ENCODE measurements at regions not wholly inside any gene's neighbourhood (a gene's known extent, or its start where the extent isn't known, plus 50 kb on each side); places are given as distances from the start of the nearest gene placed in this dataset.

DNA sequence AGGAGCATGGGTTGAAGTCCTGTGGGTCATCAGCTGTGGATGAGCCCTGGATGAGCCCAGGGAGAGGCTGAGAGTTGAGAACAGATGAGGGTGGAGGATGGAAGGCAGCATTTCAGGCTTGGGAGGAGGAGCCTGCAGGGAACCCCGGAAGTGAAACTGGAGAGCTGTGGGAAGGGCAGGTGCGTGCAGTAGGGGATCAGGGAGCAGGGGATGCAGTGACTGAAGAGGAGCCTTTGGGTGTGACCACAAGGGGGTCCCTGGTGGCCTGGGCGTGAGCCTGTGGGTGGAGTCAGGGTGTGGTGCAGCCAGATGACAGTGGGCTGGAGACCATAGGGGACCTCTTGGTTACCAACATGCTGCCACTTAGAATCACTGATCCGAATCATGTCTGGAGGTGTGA lies 115.5 kb downstream of the PAPOLA start:
- Histone ChIP-seq H3K4me1 (replicated peaks) (no peaks in the 10 kb centered on the region), H3K36me3 (no peaks in the 10 kb centered on the region), H3K27ac (no peak overlapping the region), H3K4me3 (no peak overlapping the region), H3K9me3 (replicated peaks) (no peaks in the 10 kb centered on the region), H3K27me3 (replicated peaks) (peaks cover 7% of the 10 kb centered on the region; the same call in 1 of the 2 replicates)
- DNase-seq (ENCODE audit: low read depth in 1 of 2, low spot score in 2 of 2), result no peak

GRCh38 chr14:96622926-96623325 lies 120.7 kb downstream of the PAPOLA start:
- H3K4me1 ChIP-seq (replicated peaks), result no peaks in the 10 kb centered on the region
- H3K27me3 ChIP-seq (replicated peaks), result peaks cover 18% of the 10 kb centered on the region
- no peaks in the 10 kb centered on the region for H3K36me3 ChIP-seq
- H3K27ac ChIP-seq, result no peak overlapping the region
- peak in 1 of 2 experiments; percentile 17 for DNase-seq (ENCODE audit: low read depth in 1 of 2, low spot score in 2 of 2)
- no peaks in the 10 kb centered on the region for H3K9me3 ChIP-seq (replicated peaks)
- no peak overlapping the region for H3K4me3 ChIP-seq

- no peaks in the 10 kb centered on the region for H3K9me3 ChIP-seq (replicated peaks)
- H3K36me3 ChIP-seq, result no peaks in the 10 kb centered on the region
- no peak overlapping the region for H3K27ac ChIP-seq
- H3K4me3 ChIP-seq, result no peak overlapping the region
- no peaks in the 10 kb centered on the region for H3K4me1 ChIP-seq (replicated peaks)
- DNase-seq (ENCODE audit: low read depth in 1 of 2, low spot score in 2 of 2), result peak in 1 of 2 experiments; percentile 39
- H3K27me3 ChIP-seq (replicated peaks), result peaks cover 18% of the 10 kb centered on the region
These were observed 121.7 kb downstream of the PAPOLA start for GRCh38 chr14:96623676-96624484.

DNA sequence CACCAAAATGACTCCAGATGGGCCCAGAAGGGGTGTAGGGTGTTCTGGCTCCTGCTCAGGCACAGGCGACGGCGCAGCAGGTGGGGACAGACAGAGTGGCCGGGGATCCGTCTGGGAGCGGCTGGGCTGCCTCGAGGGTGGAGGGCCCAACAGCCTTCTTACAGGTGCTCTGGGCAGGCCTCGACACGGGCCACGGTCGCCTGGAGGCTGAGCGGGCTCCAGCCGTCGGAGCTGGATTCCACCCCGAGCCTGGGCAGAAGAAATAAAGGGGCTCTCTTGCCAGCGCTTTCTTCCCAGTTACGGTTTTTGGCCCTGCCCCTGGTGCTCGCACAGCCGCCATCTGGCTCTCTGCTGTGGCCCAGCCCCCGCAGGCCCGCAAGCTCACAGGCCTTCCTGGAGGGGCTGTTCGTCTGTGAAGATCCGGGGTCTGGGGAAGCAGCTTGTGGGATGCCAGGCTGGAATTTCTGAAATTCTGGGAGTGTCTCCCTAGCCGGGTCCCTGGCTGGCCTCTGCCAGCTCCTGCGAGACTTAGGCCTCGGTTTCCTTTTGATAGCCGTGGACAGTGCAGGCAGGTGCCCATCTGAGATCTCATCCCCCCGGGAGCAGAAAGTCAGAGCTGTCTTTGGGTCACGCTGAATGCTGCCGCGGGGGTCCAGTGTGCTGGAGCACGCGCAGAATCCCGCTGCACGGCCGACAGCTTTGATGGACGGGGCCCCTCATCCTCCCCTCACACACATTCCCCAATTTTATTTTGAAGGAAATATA lies 122.7 kb downstream of the PAPOLA start:
- DNase-seq (ENCODE audit: low read depth in 1 of 2, low spot score in 2 of 2), result peak in 1 of 2 experiments; percentile 27
- no peaks in the 10 kb centered on the region for H3K4me1 ChIP-seq (replicated peaks)
- peaks cover 18% of the 10 kb centered on the region for H3K27me3 ChIP-seq (replicated peaks)

DNA sequence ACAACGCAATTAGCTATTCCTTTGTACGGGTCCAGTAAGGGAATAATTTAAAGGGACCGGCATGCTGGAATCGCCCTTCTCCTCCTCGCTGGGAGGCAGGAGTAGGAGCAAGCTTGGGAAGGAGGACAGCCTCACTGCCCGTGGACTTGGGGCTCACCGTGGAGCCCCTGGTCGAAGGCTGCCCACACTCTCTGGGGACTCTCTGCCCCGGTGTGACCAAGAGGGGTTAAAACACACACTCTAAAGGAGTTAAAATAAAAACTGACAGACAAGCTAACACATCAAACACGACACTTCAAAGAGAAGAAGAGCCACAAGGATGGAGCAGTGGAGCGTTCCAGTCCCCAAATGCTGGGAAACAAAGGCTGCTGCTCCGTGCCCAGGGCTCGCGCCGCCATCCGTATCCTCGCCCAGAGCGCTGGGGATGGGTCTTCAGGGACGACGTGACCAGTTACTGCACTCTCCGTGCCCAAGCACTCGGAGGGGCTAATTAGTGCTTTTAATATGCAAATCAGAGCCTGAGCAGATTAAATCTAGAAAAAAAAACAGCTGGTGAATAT lies 123.3 kb downstream of the PAPOLA start:
- H3K27me3 ChIP-seq (replicated peaks), result peaks cover 14% of the 10 kb centered on the region
- peak in 1 of 2 experiments; percentile 35 for DNase-seq (ENCODE audit: low read depth in 1 of 2, low spot score in 2 of 2)
- H3K27ac ChIP-seq, result no peak overlapping the region
- H3K36me3 ChIP-seq, result no peaks in the 10 kb centered on the region
- H3K4me3 ChIP-seq, result no peak overlapping the region
- no peaks in the 10 kb centered on the region for H3K9me3 ChIP-seq (replicated peaks)
- no peaks in the 10 kb centered on the region for H3K4me1 ChIP-seq (replicated peaks)

More for the DNA sequence above, 122.7 kb downstream of the PAPOLA start:
- Histone ChIP-seq H3K9me3 (replicated peaks) (no peaks in the 10 kb centered on the region), H3K27ac (no peak overlapping the region), H3K4me3 (no peak overlapping the region), H3K36me3 (no peaks in the 10 kb centered on the region)

DNA sequence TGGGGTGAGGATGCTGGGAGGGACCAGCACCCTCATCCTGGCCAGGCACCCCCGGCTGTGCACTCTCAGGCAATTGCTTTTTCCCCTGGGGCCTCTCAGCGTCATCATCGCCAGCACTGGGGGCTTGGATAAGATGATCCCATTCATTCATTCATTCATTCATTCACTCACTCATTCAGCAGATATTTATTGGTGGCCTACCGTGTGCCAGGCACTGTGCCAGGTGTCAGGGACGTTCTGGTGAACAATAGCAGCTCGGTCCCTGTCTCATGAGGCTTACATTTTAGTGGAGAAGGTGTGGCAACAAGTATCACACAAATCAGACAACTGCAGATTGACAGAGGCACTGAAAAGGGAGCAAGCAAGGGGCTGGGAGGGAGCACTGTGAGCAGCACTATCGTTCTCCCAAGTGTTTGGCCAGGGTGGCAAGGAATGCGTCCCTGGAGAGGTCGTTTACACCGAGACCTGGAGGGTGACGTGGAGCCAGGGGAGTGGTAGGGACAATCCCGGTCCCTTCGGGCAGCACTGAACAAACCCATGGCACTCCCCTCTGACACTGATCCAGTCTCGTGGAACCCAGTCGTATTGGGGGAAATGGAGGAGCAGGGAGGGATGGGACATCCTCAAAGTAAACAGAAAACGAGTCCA lies 124.1 kb downstream of the PAPOLA start:
- H3K4me3 ChIP-seq, result no peak overlapping the region
- no peak overlapping the region for H3K27ac ChIP-seq
- DNase-seq (ENCODE audit: low read depth in 1 of 2, low spot score in 2 of 2), result peak in 1 of 2 experiments; percentile 27
- H3K36me3 ChIP-seq, result no peaks in the 10 kb centered on the region
- H3K9me3 ChIP-seq (replicated peaks), result no peaks in the 10 kb centered on the region
- H3K4me1 ChIP-seq (replicated peaks), result no peaks in the 10 kb centered on the region
- H3K27me3 ChIP-seq (replicated peaks), result peaks cover 11% of the 10 kb centered on the region

DNA sequence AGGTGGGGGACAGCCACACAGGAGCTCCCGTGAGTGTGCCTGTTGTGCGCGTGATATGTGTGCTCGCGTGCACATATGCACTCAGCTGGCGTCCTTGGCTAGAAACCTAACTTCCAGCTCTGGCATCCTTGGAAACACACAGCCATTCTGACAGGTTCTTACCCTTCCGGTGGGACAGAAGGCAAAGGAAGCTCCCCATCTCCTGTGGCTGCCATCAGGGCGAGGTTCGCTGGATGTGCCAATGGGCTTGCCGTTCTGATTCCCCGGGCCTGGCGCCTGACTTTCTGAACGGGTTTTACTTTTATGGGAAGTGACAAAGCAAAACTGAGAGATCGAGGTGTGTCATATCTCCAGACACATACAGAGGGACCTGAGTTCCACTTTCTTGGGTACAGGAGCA lies 124.7 kb downstream of the PAPOLA start:
- Histone ChIP-seq H3K9me3 (replicated peaks) (no peaks in the 10 kb centered on the region), H3K4me3 (no peak overlapping the region), H3K27me3 (replicated peaks) (peaks cover 11% of the 10 kb centered on the region), H3K27ac (no peak overlapping the region), H3K4me1 (replicated peaks) (no peaks in the 10 kb centered on the region), H3K36me3 (no peaks in the 10 kb centered on the region)
- DNase-seq (ENCODE audit: low read depth in 1 of 2, low spot score in 2 of 2), result peak in 1 of 2 experiments; percentile 16

DNA sequence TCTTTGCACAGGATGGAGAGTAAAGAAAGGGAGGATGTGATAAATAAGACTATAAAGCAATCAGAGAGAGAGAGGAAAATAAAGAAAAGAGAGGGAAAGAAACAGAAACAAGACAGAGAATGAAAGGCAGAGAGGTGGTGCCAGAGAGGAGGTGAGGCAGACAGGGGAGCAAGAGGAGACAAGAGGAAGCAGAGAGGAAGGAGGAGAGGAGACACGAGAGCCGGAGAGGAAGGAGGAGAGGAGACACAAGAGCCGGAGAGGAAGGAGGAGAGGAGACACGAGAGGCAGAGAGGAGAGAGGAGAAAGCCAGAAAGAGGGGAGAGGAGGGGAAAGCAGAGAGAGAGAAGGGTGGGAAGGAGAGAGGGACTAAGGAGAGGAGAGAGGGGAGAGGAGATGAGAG lies 125.2 kb downstream of the PAPOLA start:
- H3K9me3 ChIP-seq (replicated peaks), result no peaks in the 10 kb centered on the region
- H3K27me3 ChIP-seq (replicated peaks), result peaks cover 11% of the 10 kb centered on the region
- no peak overlapping the region for H3K27ac ChIP-seq
- H3K4me3 ChIP-seq, result no peak overlapping the region
- no peaks in the 10 kb centered on the region for H3K4me1 ChIP-seq (replicated peaks)
- no peak for DNase-seq (ENCODE audit: low read depth in 1 of 2, low spot score in 2 of 2)
- no peaks in the 10 kb centered on the region for H3K36me3 ChIP-seq

DNA sequence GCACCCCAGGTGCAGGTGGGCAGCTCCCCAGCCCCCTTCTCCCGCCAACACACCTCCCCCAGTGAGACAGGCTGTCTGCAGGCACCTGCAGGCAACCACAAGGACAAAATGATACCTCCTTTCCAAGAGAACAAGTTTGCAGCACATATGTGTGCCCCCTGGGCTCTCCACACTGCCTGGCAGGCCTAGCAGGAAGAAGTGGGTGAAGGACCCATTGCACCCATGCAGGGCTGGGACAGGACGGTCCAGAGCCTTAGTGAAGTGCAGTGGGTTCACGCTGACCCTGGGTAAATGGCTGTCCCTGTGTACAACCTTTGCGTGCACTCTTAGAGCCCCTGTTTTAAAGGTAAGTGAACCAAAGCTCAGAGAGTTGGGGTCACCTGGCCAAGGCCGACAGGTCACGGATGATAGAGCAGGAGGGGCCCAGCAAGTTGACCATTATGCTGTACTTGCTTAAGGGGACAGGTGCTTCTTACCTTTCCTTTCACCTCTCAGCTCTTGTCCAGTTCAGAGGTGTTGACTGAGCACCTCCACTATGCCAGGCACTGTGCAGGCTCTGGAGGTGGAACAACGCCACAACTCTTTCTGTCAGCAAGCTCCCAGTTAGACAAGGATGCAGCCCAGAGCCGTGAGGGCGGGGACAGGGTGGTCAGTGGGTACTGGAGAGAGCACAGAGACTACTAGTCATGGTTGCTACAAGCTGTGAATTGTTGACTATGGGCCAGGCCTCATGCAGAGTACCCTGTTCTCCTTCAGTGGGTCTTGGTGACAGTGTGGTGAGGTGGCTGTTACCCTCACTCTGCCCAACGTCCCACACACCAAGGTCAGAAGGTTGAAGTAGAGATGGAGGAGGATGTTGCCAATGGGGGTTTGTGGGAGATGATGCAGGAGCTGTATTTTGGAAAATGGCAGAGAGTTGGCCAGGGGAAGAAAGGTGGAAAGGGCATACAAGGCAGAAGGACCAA lies 125.9 kb downstream of the PAPOLA start:
- Histone ChIP-seq H3K27me3 (replicated peaks) (peaks cover 11% of the 10 kb centered on the region), H3K9me3 (replicated peaks) (no peaks in the 10 kb centered on the region), H3K36me3 (no peaks in the 10 kb centered on the region), H3K4me3 (no peak overlapping the region), H3K27ac (no peak overlapping the region), H3K4me1 (replicated peaks) (no peaks in the 10 kb centered on the region)
- peak in 1 of 2 experiments; percentile 19 for DNase-seq (ENCODE audit: low read depth in 1 of 2, low spot score in 2 of 2)

DNA sequence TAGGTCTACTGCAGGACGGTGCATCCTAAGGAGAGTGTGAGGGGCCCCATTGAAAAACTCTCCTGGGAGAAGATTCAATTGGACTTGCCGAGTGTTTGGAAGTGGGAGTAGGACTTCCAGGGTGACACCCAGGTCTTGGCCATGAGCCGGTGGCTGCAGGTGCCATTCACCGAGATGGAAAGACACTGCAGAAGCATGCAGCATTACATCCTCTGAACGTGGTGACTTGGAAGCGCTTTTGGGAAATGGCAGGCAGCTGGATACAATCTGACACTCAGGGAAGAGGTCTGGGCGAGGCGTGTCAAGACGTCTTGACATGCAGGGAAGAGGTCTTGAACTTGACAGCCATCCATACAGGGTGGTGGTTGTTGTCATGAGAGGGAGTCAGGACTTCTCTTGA lies 126.9 kb downstream of the PAPOLA start:
- Histone ChIP-seq H3K4me3 (no peak overlapping the region), H3K36me3 (no peaks in the 10 kb centered on the region), H3K9me3 (replicated peaks) (no peaks in the 10 kb centered on the region), H3K27ac (no peak overlapping the region), H3K27me3 (replicated peaks) (peaks cover 7% of the 10 kb centered on the region), H3K4me1 (replicated peaks) (no peaks in the 10 kb centered on the region)
- DNase-seq (ENCODE audit: low read depth in 1 of 2, low spot score in 2 of 2), result peak in 1 of 2 experiments; percentile 13

GRCh38 chr14:96629558-96630222 lies 127.5 kb downstream of the PAPOLA start:
- no peak overlapping the region for H3K27ac ChIP-seq
- peaks cover 5% of the 10 kb centered on the region for H3K27me3 ChIP-seq (replicated peaks)

DNA sequence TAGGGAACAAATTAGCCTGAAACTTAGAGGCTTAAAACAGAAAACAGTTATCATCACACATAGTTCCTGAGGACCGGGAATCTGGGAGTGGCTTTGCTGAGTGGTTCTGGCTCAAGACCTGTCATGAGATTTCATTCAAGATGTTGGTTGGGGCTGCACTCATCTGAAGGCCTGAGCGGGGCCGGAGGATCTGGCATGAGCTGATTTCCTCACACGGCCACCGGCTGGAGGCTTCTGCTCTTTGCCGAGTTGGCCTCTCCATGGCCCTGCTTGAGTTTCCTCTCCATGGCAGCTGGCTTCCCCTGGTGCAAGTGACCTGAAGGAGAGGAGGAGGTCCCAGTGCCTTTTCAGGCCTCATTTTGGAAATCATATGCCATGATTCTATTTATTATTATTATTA lies 128.1 kb downstream of the PAPOLA start:
- no peak overlapping the region for H3K4me3 ChIP-seq
- no peaks in the 10 kb centered on the region for H3K4me1 ChIP-seq (replicated peaks)
- H3K27ac ChIP-seq, result no peak overlapping the region
- peaks cover 4% of the 10 kb centered on the region for H3K27me3 ChIP-seq (replicated peaks)
- H3K36me3 ChIP-seq, result no peaks in the 10 kb centered on the region
- peak in 1 of 2 experiments; percentile 24 for DNase-seq (ENCODE audit: low read depth in 1 of 2, low spot score in 2 of 2)
- H3K9me3 ChIP-seq (replicated peaks), result no peaks in the 10 kb centered on the region

More at GRCh38 chr14:96629558-96630222, 127.5 kb downstream of the PAPOLA start:
- Histone ChIP-seq H3K9me3 (replicated peaks) (no peaks in the 10 kb centered on the region), H3K4me3 (no peak overlapping the region), H3K4me1 (replicated peaks) (no peaks in the 10 kb centered on the region), H3K36me3 (no peaks in the 10 kb centered on the region)
- DNase-seq (ENCODE audit: low read depth in 1 of 2, low spot score in 2 of 2), result peak in 1 of 2 experiments; percentile 15

Data from SJSA1 (cell line).